ENCODE measurements at regions not wholly inside any gene's neighbourhood (a gene's known extent, or its start where the extent isn't known, plus 50 kb on each side); places are given as distances from the start of the nearest gene placed in this dataset.
A peak's percentile ranks its signal among the peaks of the same experiment; 100 is the strongest.

- DNase-seq, result no peak
These were observed 1051.4 kb downstream of the AGBL1 start for GRCh38 chr15:87131067-87131466.

DNA sequence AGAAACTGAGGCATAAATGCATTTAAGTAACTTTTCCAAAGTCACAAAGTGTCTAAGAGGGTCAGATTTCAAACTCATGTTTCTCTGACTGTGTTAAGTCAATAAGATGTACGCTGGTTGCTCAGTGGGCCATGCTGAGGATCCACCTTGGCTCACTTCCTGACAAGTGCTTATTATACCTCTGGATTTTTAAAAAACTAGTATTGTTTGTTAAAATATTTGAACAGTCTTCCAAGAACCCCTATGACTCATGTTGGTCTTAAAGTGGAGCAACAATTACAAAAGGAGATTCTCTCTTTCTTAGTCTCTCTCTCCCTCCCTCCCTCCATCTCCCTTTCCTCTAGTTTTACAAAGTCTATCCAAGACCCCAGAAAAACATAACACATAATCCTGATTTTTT lies 1050.2 kb downstream of the AGBL1 start:
- DNase-seq, result no peak

GRCh38 chr15:87123676-87124382 lies 1044.2 kb downstream of the AGBL1 start:
- no peak for DNase-seq

DNA sequence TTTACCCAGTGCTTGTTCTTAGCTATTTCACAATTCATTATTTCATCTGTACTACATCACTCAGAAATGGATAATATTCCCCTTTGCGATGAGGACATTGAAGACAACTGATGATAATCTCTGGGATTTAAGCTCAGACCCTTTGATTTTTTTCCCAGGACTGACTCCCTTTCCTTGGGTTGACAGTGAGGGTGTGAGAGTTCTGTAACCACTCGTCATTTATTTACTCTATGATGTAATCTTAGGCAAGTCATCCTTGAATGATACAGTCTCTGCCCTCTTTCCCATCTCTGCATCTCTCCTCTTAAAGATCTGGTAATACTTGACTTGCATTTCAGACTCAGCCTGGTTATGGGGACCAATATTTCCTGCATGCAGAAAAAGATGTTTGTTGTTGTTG lies 1041.7 kb downstream of the AGBL1 start:
- peak; percentile 3 for DNase-seq

- DNase-seq, result no peak
These were observed 1040.9 kb downstream of the AGBL1 start for GRCh38 chr15:87120555-87120954.

GRCh38 chr15:87118846-87119245 lies 1039.2 kb downstream of the AGBL1 start:
- no peak for DNase-seq

GRCh38 chr15:87118435-87118834 lies 1038.8 kb downstream of the AGBL1 start:
- no peak for DNase-seq

- no peak for DNase-seq
These were observed 1036.1 kb downstream of the AGBL1 start for GRCh38 chr15:87115795-87116194.

GRCh38 chr15:87099916-87100315 lies 1020.2 kb downstream of the AGBL1 start:
- DNase-seq, result no peak

DNA sequence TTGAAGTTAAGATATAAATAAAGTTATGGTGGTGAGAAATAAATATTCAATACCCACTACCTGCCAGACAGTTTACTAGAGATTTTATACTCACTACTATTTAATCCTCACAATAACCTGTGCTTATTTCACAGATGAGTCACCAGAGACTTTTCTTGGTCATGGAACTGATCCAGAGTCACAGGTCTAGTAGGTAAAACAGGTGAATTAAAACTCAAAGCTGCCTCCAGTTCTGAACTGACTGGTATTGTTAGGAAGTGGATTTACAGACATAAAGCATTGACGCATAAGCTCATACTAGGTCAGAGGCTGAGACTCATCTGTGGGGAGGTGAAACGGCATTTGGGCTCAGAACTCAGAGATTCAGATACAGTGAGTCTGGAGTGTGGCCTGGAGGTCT lies 1009.9 kb downstream of the AGBL1 start:
- no peak for DNase-seq

DNA sequence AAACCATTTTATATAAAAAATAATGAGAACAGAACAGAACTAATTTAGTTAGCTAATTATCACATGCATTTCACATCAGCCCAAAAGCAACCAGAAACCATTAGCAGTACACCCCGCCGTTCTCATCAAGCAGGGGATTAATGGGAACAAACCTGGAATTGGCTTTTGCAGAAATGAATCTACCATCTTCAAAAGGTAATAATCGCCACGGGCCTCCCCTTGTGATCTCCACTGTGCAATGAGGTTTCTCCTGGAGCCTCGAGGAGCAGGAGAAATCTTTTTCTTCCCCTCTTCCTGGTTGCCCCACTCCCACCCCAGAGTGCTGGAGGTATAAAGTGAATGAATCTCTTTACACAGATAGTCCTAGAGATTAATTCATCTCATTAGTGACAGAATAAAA lies 1003.5 kb downstream of the AGBL1 start:
- DNase-seq, result no peak

- no peak for DNase-seq
These were observed 1002.9 kb downstream of the AGBL1 start for GRCh38 chr15:87082581-87082980.

- DNase-seq, result no peak
These were observed 1000.9 kb downstream of the AGBL1 start for GRCh38 chr15:87080547-87080946.

All from DMS53 (cell line).